HL-60 (cell line): ENCODE measurements at regions not wholly inside any gene's neighbourhood (a gene's known extent, or its start where the extent isn't known, plus 50 kb on each side); places are given as distances from the start of the nearest gene placed in this dataset.

Source experiments
- DNase-seq, 2 experiments: peaks; one replicate each; pipeline ENCODE4 v3.0.0-alpha.2; 2010 to 2020; ENCODE audit warnings: low read depth in 1 of 2, low spot score in 1 of 2
- H3K27ac ChIP-seq: fragments of 250-450 bp; sonication (Bioruptor Pico); replicated peaks from 2 replicates; pipeline ENCODE4 v1.5.1; 2020; ENCODE audit warnings: mild to moderate bottlenecking, moderate library complexity
- H3K27me3 ChIP-seq: fragments of 250-450 bp; sonication (Bioruptor Pico); 2 replicates; pipeline ENCODE4 v1.5.1; 2021; ENCODE audit warnings: mild to moderate bottlenecking, moderate library complexity; ENCODE audit not compliant: insufficient read depth, poor library complexity, severe bottlenecking
- H3K4me3 ChIP-seq: replicated peaks from 2 replicates; pipeline ENCODE4 v1.5.1; 2011; ENCODE audit warnings: mild to moderate bottlenecking, control low read depth, low read length; ENCODE audit not compliant: insufficient read depth
- GABPA ChIP-seq: IDR thresholded peaks from 2 replicates; pipeline ENCODE4 v1.6.1; 2012; ENCODE audit warnings: low read depth
- POLR2AphosphoS5 ChIP-seq: IDR thresholded peaks from 2 replicates; pipeline ENCODE4 v1.6.1; 2012; ENCODE audit warnings: low read depth
- SPI1 ChIP-seq: IDR thresholded peaks from 2 replicates; pipeline ENCODE4 v1.6.1; 2012; ENCODE audit warnings: low read depth, mild to moderate bottlenecking, borderline replicate concordance
- TF ChIP-seq, protein P1 (sequence below): IDR thresholded peaks from one replicate; pipeline ENCODE4 v1.5.1; 2011; ENCODE audit warnings: low read length, control low read depth, inconsistent platforms; ENCODE audit not compliant: insufficient read depth
- TF ChIP-seq, protein P2 (sequence below): IDR thresholded peaks from 2 replicates; pipeline ENCODE4 v1.6.1; 2012; ENCODE audit warnings: low read depth; ENCODE audit not compliant: insufficient replicate concordance

DNA sequence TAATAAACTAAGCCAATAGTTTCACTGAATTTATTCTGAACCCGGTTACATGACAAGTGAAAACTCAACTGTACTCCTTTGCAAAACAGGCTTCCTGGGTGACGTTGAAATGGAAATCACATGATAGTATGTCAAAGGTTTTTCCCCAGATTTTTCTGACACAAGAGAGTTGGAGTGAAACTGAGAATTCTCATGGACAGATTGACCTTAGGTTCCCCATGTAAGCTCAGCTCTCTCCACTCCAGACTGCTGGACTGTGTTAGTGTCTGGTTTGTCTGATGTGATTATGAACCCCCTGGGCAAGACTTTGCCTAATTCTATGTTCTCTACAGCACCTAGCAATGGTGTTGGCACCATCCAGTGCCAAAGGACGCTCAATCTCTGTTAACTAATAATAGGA is 219.7 kb upstream of the COL8A1 start:
- Histone ChIP-seq H3K27me3 (no peaks in the 10 kb centered on the region), H3K4me3 (no peak overlapping the region), H3K27ac (no peak overlapping the region)
- TF ChIP-seq, protein P1, sequence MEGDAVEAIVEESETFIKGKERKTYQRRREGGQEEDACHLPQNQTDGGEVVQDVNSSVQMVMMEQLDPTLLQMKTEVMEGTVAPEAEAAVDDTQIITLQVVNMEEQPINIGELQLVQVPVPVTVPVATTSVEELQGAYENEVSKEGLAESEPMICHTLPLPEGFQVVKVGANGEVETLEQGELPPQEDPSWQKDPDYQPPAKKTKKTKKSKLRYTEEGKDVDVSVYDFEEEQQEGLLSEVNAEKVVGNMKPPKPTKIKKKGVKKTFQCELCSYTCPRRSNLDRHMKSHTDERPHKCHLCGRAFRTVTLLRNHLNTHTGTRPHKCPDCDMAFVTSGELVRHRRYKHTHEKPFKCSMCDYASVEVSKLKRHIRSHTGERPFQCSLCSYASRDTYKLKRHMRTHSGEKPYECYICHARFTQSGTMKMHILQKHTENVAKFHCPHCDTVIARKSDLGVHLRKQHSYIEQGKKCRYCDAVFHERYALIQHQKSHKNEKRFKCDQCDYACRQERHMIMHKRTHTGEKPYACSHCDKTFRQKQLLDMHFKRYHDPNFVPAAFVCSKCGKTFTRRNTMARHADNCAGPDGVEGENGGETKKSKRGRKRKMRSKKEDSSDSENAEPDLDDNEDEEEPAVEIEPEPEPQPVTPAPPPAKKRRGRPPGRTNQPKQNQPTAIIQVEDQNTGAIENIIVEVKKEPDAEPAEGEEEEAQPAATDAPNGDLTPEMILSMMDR = no peak
- TF ChIP-seq POLR2AphosphoS5 (no peak), GABPA (no peak), SPI1 (no peak)
- TF ChIP-seq, protein P2, sequence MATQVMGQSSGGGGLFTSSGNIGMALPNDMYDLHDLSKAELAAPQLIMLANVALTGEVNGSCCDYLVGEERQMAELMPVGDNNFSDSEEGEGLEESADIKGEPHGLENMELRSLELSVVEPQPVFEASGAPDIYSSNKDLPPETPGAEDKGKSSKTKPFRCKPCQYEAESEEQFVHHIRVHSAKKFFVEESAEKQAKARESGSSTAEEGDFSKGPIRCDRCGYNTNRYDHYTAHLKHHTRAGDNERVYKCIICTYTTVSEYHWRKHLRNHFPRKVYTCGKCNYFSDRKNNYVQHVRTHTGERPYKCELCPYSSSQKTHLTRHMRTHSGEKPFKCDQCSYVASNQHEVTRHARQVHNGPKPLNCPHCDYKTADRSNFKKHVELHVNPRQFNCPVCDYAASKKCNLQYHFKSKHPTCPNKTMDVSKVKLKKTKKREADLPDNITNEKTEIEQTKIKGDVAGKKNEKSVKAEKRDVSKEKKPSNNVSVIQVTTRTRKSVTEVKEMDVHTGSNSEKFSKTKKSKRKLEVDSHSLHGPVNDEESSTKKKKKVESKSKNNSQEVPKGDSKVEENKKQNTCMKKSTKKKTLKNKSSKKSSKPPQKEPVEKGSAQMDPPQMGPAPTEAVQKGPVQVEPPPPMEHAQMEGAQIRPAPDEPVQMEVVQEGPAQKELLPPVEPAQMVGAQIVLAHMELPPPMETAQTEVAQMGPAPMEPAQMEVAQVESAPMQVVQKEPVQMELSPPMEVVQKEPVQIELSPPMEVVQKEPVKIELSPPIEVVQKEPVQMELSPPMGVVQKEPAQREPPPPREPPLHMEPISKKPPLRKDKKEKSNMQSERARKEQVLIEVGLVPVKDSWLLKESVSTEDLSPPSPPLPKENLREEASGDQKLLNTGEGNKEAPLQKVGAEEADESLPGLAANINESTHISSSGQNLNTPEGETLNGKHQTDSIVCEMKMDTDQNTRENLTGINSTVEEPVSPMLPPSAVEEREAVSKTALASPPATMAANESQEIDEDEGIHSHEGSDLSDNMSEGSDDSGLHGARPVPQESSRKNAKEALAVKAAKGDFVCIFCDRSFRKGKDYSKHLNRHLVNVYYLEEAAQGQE = no peak
- DNase-seq = no peak

DNA sequence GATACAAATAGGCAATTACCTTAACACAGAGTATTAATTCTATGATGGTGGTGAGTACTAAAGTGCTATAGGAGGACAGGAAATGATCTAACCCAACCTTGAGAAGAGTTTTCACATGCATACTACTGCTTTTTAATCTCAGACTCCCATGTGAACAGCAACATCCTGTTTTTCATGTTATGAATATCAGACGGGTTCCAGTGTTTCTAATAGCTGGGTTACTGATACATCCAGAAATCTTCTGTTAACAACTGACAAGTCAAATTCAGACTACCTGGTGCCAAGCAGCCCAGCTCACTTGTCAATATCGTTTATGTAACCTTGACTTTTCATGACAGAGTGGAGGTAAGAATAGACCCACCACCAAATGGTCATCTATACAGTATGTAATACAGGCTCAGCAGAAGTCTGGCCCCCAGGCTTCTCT is 220.2 kb upstream of the COL8A1 start:
- Histone ChIP-seq H3K27me3 (no peaks in the 10 kb centered on the region), H3K27ac (no peak overlapping the region), H3K4me3 (no peak overlapping the region)
- DNase-seq = no peak
- TF ChIP-seq, protein P2 = no peak
- TF ChIP-seq, protein P1 = no peak
- no peak for TF ChIP-seq SPI1
- no peak for TF ChIP-seq GABPA
- TF ChIP-seq POLR2AphosphoS5 = no peak

DNA sequence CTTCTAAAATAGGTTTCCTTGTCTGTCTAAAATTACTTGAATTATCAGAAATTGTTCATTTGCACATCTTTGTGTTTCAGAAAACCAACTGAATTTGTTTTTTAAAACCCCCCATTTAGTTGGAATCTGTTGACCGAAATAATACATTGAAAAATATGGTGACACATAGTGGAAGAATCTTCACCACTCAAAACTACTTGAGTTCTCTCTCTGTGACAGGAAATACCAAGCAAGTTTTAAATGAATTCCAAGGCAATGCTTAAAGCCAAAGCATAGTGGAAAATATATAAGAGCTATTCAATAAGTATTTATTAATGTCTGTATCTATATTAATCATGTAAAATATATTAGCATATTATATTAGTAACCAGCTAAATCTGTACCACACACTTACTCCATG is 224.9 kb upstream of the COL8A1 start:
- no peak for TF ChIP-seq SPI1
- TF ChIP-seq GABPA = no peak
- Histone ChIP-seq H3K27me3 (no peaks in the 10 kb centered on the region), H3K27ac (no peak overlapping the region), H3K4me3 (no peak overlapping the region)
- DNase-seq = no peak

DNA sequence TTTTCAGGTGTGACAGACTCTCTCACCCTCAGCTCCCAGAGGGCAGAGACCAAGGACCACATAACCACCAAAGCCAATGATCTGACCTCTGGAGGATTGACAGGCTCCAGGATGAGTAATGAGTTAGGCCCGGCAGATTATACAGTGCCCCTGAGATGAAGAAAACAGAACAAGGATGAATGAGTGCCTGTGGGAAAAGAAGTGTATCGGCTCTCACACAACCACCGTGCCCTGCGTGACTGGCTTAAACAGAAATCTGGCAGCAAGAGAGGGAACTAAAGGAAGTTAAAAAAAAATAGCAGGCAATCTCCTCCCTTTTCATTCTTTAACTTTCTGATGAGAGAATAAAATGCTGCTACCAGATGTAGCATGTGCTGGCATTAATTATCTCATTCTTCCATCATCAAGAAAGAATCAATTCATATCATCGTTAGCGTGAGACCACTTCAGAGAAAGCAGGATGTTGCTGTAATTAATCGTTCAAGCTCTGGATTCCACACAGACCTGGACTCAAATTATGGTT is 227.5 kb upstream of the COL8A1 start:
- no peaks in the 10 kb centered on the region for H3K27me3 ChIP-seq
- DNase-seq = no peak
- TF ChIP-seq GABPA = no peak
- TF ChIP-seq SPI1 = no peak
- TF ChIP-seq, protein P1 = no peak
- TF ChIP-seq, protein P2 = no peak
- no peak for TF ChIP-seq POLR2AphosphoS5
- H3K4me3 ChIP-seq = no peak overlapping the region
- no peak overlapping the region for H3K27ac ChIP-seq
